Right lobe of liver (tissue), 4 donors: ENCODE measurements at regions not wholly inside any gene's neighbourhood (a gene's known extent, or its start where the extent isn't known, plus 50 kb on each side); places are given as distances from the start of the nearest gene placed in this dataset.

Source experiments
- CTCF ChIP-seq, 4 donors: fragments of 200-600 bp in 3 of 4; fragments of 450-650 bp in 1 of 4; IDR thresholded peaks; one replicate each; pipeline versions ENCODE4 v1.5.1 to v1.8.0; 2016 to 2022; ENCODE audit warnings: antibody characterized with exemption in 4 of 4, mild to moderate bottlenecking in 2 of 4
- POLR2A ChIP-seq: fragments of 450-650 bp; IDR thresholded peaks from one replicate; pipeline ENCODE4 v1.6.1; 2017; ENCODE audit warnings: antibody characterized with exemption, mild to moderate bottlenecking
- donor health status: DM: no; HTN: no; CAD: no.
- donor health status: DM: no; HTN: no; CAD: no.
- donor health status: DM: no; HTN: yes; CAD: no.

GRCh38 chr15:93563218-93563617 is 474.2 kb upstream of the RGMA start:
- TF ChIP-seq CTCF (IDR thresholded peaks at IDR 0.05) (no peak), POLR2A (no peak)
